ENCODE measurements at regions not wholly inside any gene's neighbourhood (a gene's known extent, or its start where the extent isn't known, plus 50 kb on each side); places are given as distances from the start of the nearest gene placed in this dataset.

- peak in 1 of 3 donors; percentile 35 for DNase-seq
- Histone ChIP-seq H3K4me1 (ENCODE audit: control insufficient read depth in 5 of 5, insufficient read depth in 5 of 5, low read length in 5 of 5) (peaks cover 0 to 12% (median 7%) of the 10 kb centered on the region in 5 donors), H3K27me3 (ENCODE audit: control insufficient read depth in 3 of 3, insufficient read depth in 3 of 3, low read length in 2 of 3) (no peaks in the 10 kb centered on the region), H3K9me3 (ENCODE audit: control insufficient read depth in 4 of 4, insufficient read depth in 3 of 4, low read length in 3 of 4) (peaks cover 0 to 6% (median 2%) of the 10 kb centered on the region in 4 donors), H3K4me3 (no peak overlapping the region), H3K36me3 (ENCODE audit: control insufficient read depth in 4 of 4, insufficient read depth in 4 of 4, low read length in 4 of 4) (no peaks in the 10 kb centered on the region), H3K9ac (ENCODE audit: insufficient read depth in 1 of 2, low read length in 2 of 2) (no peak overlapping the region), H3K27ac (ENCODE audit: low read depth in 1 of 2, low read length in 1 of 2) (no peak overlapping the region)
- no peak for TF ChIP-seq CTCF (IDR thresholded peaks at IDR 0.05; ENCODE audit: control extremely low read depth, extremely low read depth)
- 52 to 65% methylated on average over 5 of the region's 5 CpGs for WGBS, 2 donors
- ATAC-seq (ENCODE audit: insufficient read depth, low FRiP score), result no peak
Observed at GRCh38 chr17:72412650-72413076, 291.8 kb downstream of the SOX9 start.

GRCh38 chr17:72413077-72414031 lies 292.5 kb downstream of the SOX9 start:
- H3K27ac ChIP-seq (ENCODE audit: low read depth in 1 of 2, low read length in 1 of 2), result no peak overlapping the region

GRCh38 chr17:72414032-72414396 lies 293.2 kb downstream of the SOX9 start:
- Histone ChIP-seq H3K36me3 (ENCODE audit: control insufficient read depth in 4 of 4, insufficient read depth in 4 of 4, low read length in 4 of 4) (no peaks in the 10 kb centered on the region), H3K27me3 (ENCODE audit: control insufficient read depth in 3 of 3, insufficient read depth in 3 of 3, low read length in 2 of 3) (no peaks in the 10 kb centered on the region), H3K4me3 (no peak overlapping the region), H3K9me3 (ENCODE audit: control insufficient read depth in 4 of 4, insufficient read depth in 3 of 4, low read length in 3 of 4) (peaks cover 0 to 13% (median 6%) of the 10 kb centered on the region in 4 donors), H3K27ac (ENCODE audit: low read depth in 1 of 2, low read length in 1 of 2) (no peak overlapping the region), H3K9ac (ENCODE audit: insufficient read depth in 1 of 2, low read length in 2 of 2) (no peak overlapping the region), H3K4me1 (ENCODE audit: control insufficient read depth in 5 of 5, insufficient read depth in 5 of 5, low read length in 5 of 5) (peaks cover 0 to 6% (median 0%) of the 10 kb centered on the region in 5 donors)
- no peak for TF ChIP-seq CTCF (IDR thresholded peaks at IDR 0.05; ENCODE audit: control extremely low read depth, extremely low read depth)
- ATAC-seq (ENCODE audit: insufficient read depth, low FRiP score) (no peak), DNase-seq (no peak)
- WGBS, 2 donors, result 86 to 91% methylated on average over 5 of the region's 5 CpGs

More at GRCh38 chr17:72413077-72414031, 292.5 kb downstream of the SOX9 start:
- Histone ChIP-seq H3K36me3 (ENCODE audit: control insufficient read depth in 4 of 4, insufficient read depth in 4 of 4, low read length in 4 of 4) (no peaks in the 10 kb centered on the region), H3K4me3 (no peak overlapping the region), H3K9ac (ENCODE audit: insufficient read depth in 1 of 2, low read length in 2 of 2) (no peak overlapping the region), H3K27me3 (ENCODE audit: control insufficient read depth in 3 of 3, insufficient read depth in 3 of 3, low read length in 2 of 3) (no peaks in the 10 kb centered on the region), H3K9me3 (ENCODE audit: control insufficient read depth in 4 of 4, insufficient read depth in 3 of 4, low read length in 3 of 4) (peaks cover 0 to 12% (median 6%) of the 10 kb centered on the region in 4 donors), H3K4me1 (ENCODE audit: control insufficient read depth in 5 of 5, insufficient read depth in 5 of 5, low read length in 5 of 5) (peaks cover 0 to 6% (median under 1%) of the 10 kb centered on the region in 5 donors)
- DNase-seq (no peak), ATAC-seq (ENCODE audit: insufficient read depth, low FRiP score) (no peak)
- TF ChIP-seq CTCF (IDR thresholded peaks at IDR 0.05; ENCODE audit: control extremely low read depth, extremely low read depth), result no peak
- 87 to 94% methylated on average over 23 of the region's 23 CpGs for WGBS, 2 donors
